Liver (tissue), 8 donors: ENCODE measurements at regions not wholly inside any gene's neighbourhood (a gene's known extent, or its start where the extent isn't known, plus 50 kb on each side); places are given as distances from the start of the nearest gene placed in this dataset.

Experiments used
- DNase-seq: peaks from one replicate; pipeline ENCODE4 v3.0.0-alpha.2; 2017; ENCODE audit warnings: low spot score
- H3K27ac ChIP-seq, 2 donors: one replicate each; pipeline ENCODE4 v1.7.0; 2013; ENCODE audit warnings: inconsistent platforms in 2 of 2, low read length in 2 of 2, control low read depth in 1 of 2, low read depth in 1 of 2, mild to moderate bottlenecking in 1 of 2
- H3K27me3 ChIP-seq, 4 donors: one replicate each; pipeline versions ENCODE4 v1.6.1 to v1.7.0; 2013; ENCODE audit warnings: low read length in 3 of 4, inconsistent platforms in 1 of 4, mild to moderate bottlenecking in 1 of 4, moderate library complexity in 1 of 4; ENCODE audit not compliant: control insufficient read depth in 4 of 4, insufficient read depth in 4 of 4
- H3K36me3 ChIP-seq, 4 donors: one replicate each; pipeline versions ENCODE4 v1.6.1 to v1.7.0; 2013; ENCODE audit warnings: low read length in 3 of 4, mild to moderate bottlenecking in 3 of 4, low read depth in 1 of 4, moderate library complexity in 1 of 4; ENCODE audit not compliant: control insufficient read depth in 4 of 4, insufficient read depth in 3 of 4
- H3K4me1 ChIP-seq, 4 donors: one replicate each; pipeline versions ENCODE4 v1.6.1 to v1.7.0; 2013; ENCODE audit warnings: low read length in 3 of 4, mild to moderate bottlenecking in 3 of 4, moderate library complexity in 1 of 4; ENCODE audit not compliant: control insufficient read depth in 4 of 4, insufficient read depth in 4 of 4
- H3K4me3 ChIP-seq, 3 donors: one replicate each; pipeline versions ENCODE4 v1.6.1 to v1.7.0; 2013; ENCODE audit warnings: low read length in 3 of 3, control low read depth in 1 of 3, low read depth in 1 of 3, mild to moderate bottlenecking in 1 of 3
- H3K9ac ChIP-seq, 2 donors: one replicate each; pipeline ENCODE4 v1.7.0; 2013; ENCODE audit warnings: low read length in 2 of 2, mild to moderate bottlenecking in 2 of 2, moderate library complexity in 2 of 2, control low read depth in 1 of 2, low read depth in 1 of 2
- H3K9me3 ChIP-seq, 4 donors: one replicate each; pipeline versions ENCODE4 v1.6.1 to v1.7.0; 2013; ENCODE audit warnings: low read length in 3 of 4; ENCODE audit not compliant: control insufficient read depth in 4 of 4
- EGR1 ChIP-seq, 2 donors: IDR thresholded peaks; 2 replicates each; pipeline ENCODE4 v1.6.1; 2016 to 2018; ENCODE audit warnings: antibody characterized with exemption in 2 of 2, low read depth in 2 of 2
- GABPA ChIP-seq, 2 donors: IDR thresholded peaks in 1 of 2; conservative IDR thresholded peaks in 1 of 2; 2 replicates each; pipeline ENCODE4 v1.6.1; 2016; ENCODE audit warnings: antibody characterized with exemption in 2 of 2, mild to moderate bottlenecking in 1 of 2, moderate library complexity in 1 of 2
- HNF4A ChIP-seq, 2 donors: conservative IDR thresholded peaks; 2 replicates each; pipeline ENCODE4 v1.6.1; 2016; ENCODE audit warnings: antibody characterized with exemption in 2 of 2, mild to moderate bottlenecking in 2 of 2
- HNF4G ChIP-seq: IDR thresholded peaks from 2 replicates; pipeline ENCODE4 v1.6.1; 2016; ENCODE audit warnings: antibody characterized with exemption
- JUND ChIP-seq, 2 donors: IDR thresholded peaks; 2 replicates each; pipeline ENCODE4 v1.6.1; 2016; ENCODE audit warnings: antibody characterized with exemption in 2 of 2
- NR2F2 ChIP-seq: IDR thresholded peaks from 2 replicates; pipeline ENCODE4 v1.6.1; 2016; ENCODE audit warnings: antibody characterized with exemption
- RAD21 ChIP-seq, 2 donors: IDR thresholded peaks; 2 replicates each; pipeline ENCODE4 v1.6.1; 2016; ENCODE audit warnings: antibody characterized with exemption in 2 of 2, mild to moderate bottlenecking in 2 of 2
- SP1 ChIP-seq: IDR thresholded peaks from 2 replicates; pipeline ENCODE4 v1.6.1; 2018; ENCODE audit warnings: antibody characterized with exemption, mild to moderate bottlenecking
- TAF1 ChIP-seq: conservative IDR thresholded peaks from 2 replicates; pipeline ENCODE4 v1.6.1; 2016; ENCODE audit warnings: antibody characterized with exemption, mild to moderate bottlenecking
- YY1 ChIP-seq: IDR thresholded peaks from 2 replicates; pipeline ENCODE4 v1.6.1; 2016; ENCODE audit warnings: antibody characterized with exemption, mild to moderate bottlenecking
- WGBS: extraction: QIAGEN DNeasy Blood & Tissue Kit; methylation state at CpG from one replicate; pipeline ENCODE4 v1.1.7; 2013; 5-methylcytosine and 5-hydroxymethylcytosine counted together
- TF ChIP-seq, protein P1 (sequence below): IDR thresholded peaks from 2 replicates; pipeline ENCODE4 v1.6.1; 2016; ENCODE audit warnings: antibody characterized with exemption
- TF ChIP-seq, protein P2 (sequence below): IDR thresholded peaks from 2 replicates; pipeline ENCODE4 v1.6.1; 2016; ENCODE audit warnings: antibody characterized with exemption, mild to moderate bottlenecking
- TF ChIP-seq, protein P3 (sequence below): IDR thresholded peaks from 2 replicates; pipeline ENCODE4 v1.6.1; 2016; ENCODE audit warnings: antibody characterized with exemption
- TF ChIP-seq, protein P4 (sequence below): IDR thresholded peaks from 2 replicates; pipeline ENCODE4 v1.6.1; 2016; ENCODE audit warnings: antibody characterized with exemption
- TF ChIP-seq, protein P5 (sequence below): fragments of 150-350 bp; IDR thresholded peaks from 2 replicates; pipeline ENCODE4 v1.5.1; 2017; ENCODE audit warnings: improper control_type of control experiment, low read depth, low read length; ENCODE audit not compliant: missing input control
- donor health status: healthy.
- donor health status: healthy.
- donor health status: healthy.
- donor health status: healthy.
- donor health status: healthy.

DNA sequence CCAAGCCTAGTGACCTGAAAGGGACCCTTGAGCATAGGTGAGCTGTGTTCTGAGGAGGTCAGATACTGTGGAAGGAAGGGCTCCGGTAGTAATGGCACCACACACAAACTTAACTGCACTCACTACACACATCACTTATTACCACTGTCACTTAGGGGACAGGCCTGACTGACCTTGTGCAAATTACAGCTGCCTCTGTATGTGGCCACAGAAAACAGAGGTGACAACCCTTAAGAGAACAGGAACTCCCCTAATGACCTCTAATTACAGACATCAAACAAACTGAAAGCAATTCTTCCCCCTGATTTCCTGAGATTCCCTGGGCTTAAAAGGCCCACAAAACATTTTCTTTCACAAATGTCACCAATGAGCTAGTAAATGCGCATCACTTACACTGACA lies 360.6 kb downstream of the RND3 start:
- no peak overlapping the region for H3K9ac ChIP-seq
- 94% methylated on average over 2 of the region's 2 CpGs for WGBS
- DNase-seq, result no peak

DNA sequence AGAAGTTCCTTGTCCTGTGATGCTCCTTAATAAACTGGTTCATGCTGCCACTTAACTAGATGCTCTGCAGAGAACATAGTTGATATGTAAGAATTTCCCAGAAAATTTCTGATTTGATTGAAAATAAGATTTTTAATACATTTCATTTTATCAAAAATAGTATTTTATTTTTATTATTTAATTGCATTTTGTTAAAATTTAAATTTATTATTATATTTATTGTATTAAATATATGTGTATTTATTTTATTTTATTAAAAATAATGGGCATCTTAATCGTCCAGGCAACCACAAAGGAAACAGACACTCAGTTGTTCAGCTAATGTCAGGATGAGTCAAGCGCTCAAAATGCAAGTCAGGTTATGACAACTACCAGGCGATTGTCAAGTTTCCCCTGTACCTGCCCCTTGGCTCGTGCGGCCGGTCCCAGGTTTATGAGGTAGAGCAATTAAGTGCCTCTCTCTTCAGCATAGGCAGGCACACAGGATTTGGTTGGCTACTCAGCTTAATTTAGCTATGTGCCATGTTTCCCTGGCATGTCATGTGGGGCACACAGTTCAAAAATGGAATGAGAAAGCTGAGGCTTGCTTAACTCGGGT lies 361.2 kb downstream of the RND3 start:
- Histone ChIP-seq H3K9ac (no peak overlapping the region), H3K9me3 (no peaks in the 10 kb centered on the region), H3K27ac (no peak overlapping the region), H3K27me3 (no peaks in the 10 kb centered on the region), H3K4me3 (no peak overlapping the region), H3K4me1 (peaks cover 0 to 9% (median 3%) of the 10 kb centered on the region in 4 donors), H3K36me3 (no peaks in the 10 kb centered on the region)
- no peak for DNase-seq
- 96% methylated on average over 7 of the region's 7 CpGs for WGBS
- TF ChIP-seq HNF4A (conservative IDR thresholded peaks at IDR 0.05) (no peak), NR2F2 (no peak), EGR1 (IDR thresholded peaks at IDR 0.05; ENCODE audit: low read depth in 2 of 2) (no peak), SP1 (no peak), JUND (IDR thresholded peaks at IDR 0.05) (no peak), TAF1 (no peak), HNF4G (no peak)
- TF ChIP-seq, protein P1, sequence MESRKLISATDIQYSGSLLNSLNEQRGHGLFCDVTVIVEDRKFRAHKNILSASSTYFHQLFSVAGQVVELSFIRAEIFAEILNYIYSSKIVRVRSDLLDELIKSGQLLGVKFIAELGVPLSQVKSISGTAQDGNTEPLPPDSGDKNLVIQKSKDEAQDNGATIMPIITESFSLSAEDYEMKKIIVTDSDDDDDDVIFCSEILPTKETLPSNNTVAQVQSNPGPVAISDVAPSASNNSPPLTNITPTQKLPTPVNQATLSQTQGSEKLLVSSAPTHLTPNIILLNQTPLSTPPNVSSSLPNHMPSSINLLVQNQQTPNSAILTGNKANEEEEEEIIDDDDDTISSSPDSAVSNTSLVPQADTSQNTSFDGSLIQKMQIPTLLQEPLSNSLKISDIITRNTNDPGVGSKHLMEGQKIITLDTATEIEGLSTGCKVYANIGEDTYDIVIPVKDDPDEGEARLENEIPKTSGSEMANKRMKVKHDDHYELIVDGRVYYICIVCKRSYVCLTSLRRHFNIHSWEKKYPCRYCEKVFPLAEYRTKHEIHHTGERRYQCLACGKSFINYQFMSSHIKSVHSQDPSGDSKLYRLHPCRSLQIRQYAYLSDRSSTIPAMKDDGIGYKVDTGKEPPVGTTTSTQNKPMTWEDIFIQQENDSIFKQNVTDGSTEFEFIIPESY, result no peak
- TF ChIP-seq, protein P2, sequence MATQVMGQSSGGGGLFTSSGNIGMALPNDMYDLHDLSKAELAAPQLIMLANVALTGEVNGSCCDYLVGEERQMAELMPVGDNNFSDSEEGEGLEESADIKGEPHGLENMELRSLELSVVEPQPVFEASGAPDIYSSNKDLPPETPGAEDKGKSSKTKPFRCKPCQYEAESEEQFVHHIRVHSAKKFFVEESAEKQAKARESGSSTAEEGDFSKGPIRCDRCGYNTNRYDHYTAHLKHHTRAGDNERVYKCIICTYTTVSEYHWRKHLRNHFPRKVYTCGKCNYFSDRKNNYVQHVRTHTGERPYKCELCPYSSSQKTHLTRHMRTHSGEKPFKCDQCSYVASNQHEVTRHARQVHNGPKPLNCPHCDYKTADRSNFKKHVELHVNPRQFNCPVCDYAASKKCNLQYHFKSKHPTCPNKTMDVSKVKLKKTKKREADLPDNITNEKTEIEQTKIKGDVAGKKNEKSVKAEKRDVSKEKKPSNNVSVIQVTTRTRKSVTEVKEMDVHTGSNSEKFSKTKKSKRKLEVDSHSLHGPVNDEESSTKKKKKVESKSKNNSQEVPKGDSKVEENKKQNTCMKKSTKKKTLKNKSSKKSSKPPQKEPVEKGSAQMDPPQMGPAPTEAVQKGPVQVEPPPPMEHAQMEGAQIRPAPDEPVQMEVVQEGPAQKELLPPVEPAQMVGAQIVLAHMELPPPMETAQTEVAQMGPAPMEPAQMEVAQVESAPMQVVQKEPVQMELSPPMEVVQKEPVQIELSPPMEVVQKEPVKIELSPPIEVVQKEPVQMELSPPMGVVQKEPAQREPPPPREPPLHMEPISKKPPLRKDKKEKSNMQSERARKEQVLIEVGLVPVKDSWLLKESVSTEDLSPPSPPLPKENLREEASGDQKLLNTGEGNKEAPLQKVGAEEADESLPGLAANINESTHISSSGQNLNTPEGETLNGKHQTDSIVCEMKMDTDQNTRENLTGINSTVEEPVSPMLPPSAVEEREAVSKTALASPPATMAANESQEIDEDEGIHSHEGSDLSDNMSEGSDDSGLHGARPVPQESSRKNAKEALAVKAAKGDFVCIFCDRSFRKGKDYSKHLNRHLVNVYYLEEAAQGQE, result no peak
- TF ChIP-seq, protein P3, sequence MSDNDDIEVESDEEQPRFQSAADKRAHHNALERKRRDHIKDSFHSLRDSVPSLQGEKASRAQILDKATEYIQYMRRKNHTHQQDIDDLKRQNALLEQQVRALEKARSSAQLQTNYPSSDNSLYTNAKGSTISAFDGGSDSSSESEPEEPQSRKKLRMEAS, result no peak
- TF ChIP-seq, protein P4, sequence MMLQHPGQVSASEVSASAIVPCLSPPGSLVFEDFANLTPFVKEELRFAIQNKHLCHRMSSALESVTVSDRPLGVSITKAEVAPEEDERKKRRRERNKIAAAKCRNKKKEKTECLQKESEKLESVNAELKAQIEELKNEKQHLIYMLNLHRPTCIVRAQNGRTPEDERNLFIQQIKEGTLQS, result no peak
- TF ChIP-seq, protein P5, sequence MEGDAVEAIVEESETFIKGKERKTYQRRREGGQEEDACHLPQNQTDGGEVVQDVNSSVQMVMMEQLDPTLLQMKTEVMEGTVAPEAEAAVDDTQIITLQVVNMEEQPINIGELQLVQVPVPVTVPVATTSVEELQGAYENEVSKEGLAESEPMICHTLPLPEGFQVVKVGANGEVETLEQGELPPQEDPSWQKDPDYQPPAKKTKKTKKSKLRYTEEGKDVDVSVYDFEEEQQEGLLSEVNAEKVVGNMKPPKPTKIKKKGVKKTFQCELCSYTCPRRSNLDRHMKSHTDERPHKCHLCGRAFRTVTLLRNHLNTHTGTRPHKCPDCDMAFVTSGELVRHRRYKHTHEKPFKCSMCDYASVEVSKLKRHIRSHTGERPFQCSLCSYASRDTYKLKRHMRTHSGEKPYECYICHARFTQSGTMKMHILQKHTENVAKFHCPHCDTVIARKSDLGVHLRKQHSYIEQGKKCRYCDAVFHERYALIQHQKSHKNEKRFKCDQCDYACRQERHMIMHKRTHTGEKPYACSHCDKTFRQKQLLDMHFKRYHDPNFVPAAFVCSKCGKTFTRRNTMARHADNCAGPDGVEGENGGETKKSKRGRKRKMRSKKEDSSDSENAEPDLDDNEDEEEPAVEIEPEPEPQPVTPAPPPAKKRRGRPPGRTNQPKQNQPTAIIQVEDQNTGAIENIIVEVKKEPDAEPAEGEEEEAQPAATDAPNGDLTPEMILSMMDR, result no peak

More for the DNA sequence above, 360.6 kb downstream of the RND3 start:
- Histone ChIP-seq H3K27me3 (no peaks in the 10 kb centered on the region), H3K9me3 (no peaks in the 10 kb centered on the region), H3K36me3 (no peaks in the 10 kb centered on the region), H3K27ac (no peak overlapping the region), H3K4me3 (no peak overlapping the region), H3K4me1 (peaks cover 0 to 9% (median 3%) of the 10 kb centered on the region in 4 donors)
- TF ChIP-seq EGR1 (IDR thresholded peaks at IDR 0.05; ENCODE audit: low read depth in 2 of 2) (no peak), RAD21 (IDR thresholded peaks at IDR 0.05) (no peak), YY1 (no peak), HNF4A (conservative IDR thresholded peaks at IDR 0.05) (no peak), GABPA (IDR thresholded peaks at IDR 0.05 in 1 of 2, conservative IDR thresholded peaks at IDR 0.05 in 1 of 2) (no peak), SP1 (no peak)
- TF ChIP-seq, protein P2, result no peak
- TF ChIP-seq, protein P1, result no peak
